ENCODE measurements at regions not wholly inside any gene's neighbourhood (a gene's known extent, or its start where the extent isn't known, plus 50 kb on each side); places are given as distances from the start of the nearest gene placed in this dataset.

GRCh38 chr6:47917811-47918210 lies 136.0 kb downstream of the OPN5 start:
- Mint-ChIP-seq H3K27me3 (ENCODE audit: low read depth) (no peaks in the 10 kb centered on the region), H3K9me3 (peaks cover 0 to 1% of the 10 kb centered on the region in 2 donors), H3K36me3 (ENCODE audit: insufficient read depth in 2 of 2) (no peaks in the 10 kb centered on the region), H3K27ac (no peak overlapping the region), H3K4me1 (ENCODE audit: low read depth) (no peaks in the 10 kb centered on the region), H3K4me3 (no peak overlapping the region)
- DNase-seq (no peak), ATAC-seq (replicated peaks in 1 of 2) (no peak)

GRCh38 chr6:47917202-47917601 lies 135.4 kb downstream of the OPN5 start:
- no peak for DNase-seq
- peaks cover 1 to 2% of the 10 kb centered on the region in 2 donors for H3K9me3 Mint-ChIP-seq
- H3K4me1 Mint-ChIP-seq (ENCODE audit: low read depth), result no peaks in the 10 kb centered on the region
- no peak overlapping the region for H3K27ac Mint-ChIP-seq
- H3K4me3 Mint-ChIP-seq, result no peak overlapping the region
- no peaks in the 10 kb centered on the region for H3K27me3 Mint-ChIP-seq (ENCODE audit: low read depth)
- no peak for ATAC-seq (replicated peaks in 1 of 2)
- no peaks in the 10 kb centered on the region for H3K36me3 Mint-ChIP-seq (ENCODE audit: insufficient read depth in 2 of 2)

GRCh38 chr6:47915017-47915416 lies 133.2 kb downstream of the OPN5 start:
- DNase-seq, result no peak
- no peak overlapping the region for H3K4me3 Mint-ChIP-seq
- no peaks in the 10 kb centered on the region for H3K27me3 Mint-ChIP-seq (ENCODE audit: low read depth)
- H3K9me3 Mint-ChIP-seq, result peaks cover 1 to 2% of the 10 kb centered on the region in 2 donors
- no peak overlapping the region for H3K27ac Mint-ChIP-seq
- H3K36me3 Mint-ChIP-seq (ENCODE audit: insufficient read depth in 2 of 2), result no peaks in the 10 kb centered on the region
- H3K4me1 Mint-ChIP-seq (ENCODE audit: low read depth), result no peaks in the 10 kb centered on the region
- ATAC-seq (replicated peaks in 1 of 2), result no peak

- Mint-ChIP-seq H3K27me3 (ENCODE audit: low read depth) (no peaks in the 10 kb centered on the region), H3K9me3 (peaks cover 0 to 2% of the 10 kb centered on the region in 2 donors), H3K36me3 (ENCODE audit: insufficient read depth in 2 of 2) (no peaks in the 10 kb centered on the region), H3K27ac (no peak overlapping the region), H3K4me1 (ENCODE audit: low read depth) (no peaks in the 10 kb centered on the region), H3K4me3 (no peak overlapping the region)
- DNase-seq (no peak), ATAC-seq (replicated peaks in 1 of 2) (no peak)
Observed at GRCh38 chr6:47908271-47908670, 126.4 kb downstream of the OPN5 start.

- no peak overlapping the region for H3K27ac Mint-ChIP-seq
- no peak for ATAC-seq (replicated peaks in 1 of 2)
Observed at GRCh38 chr6:47905717-47906116, 123.9 kb downstream of the OPN5 start.

GRCh38 chr6:47897247-47897646 lies 115.4 kb downstream of the OPN5 start:
- Mint-ChIP-seq H3K4me1 (ENCODE audit: low read depth) (no peaks in the 10 kb centered on the region), H3K36me3 (ENCODE audit: insufficient read depth in 2 of 2) (no peaks in the 10 kb centered on the region), H3K27ac (no peak overlapping the region), H3K27me3 (ENCODE audit: low read depth) (no peaks in the 10 kb centered on the region), H3K4me3 (no peak overlapping the region), H3K9me3 (peaks cover 0 to 1% of the 10 kb centered on the region in 2 donors)
- ATAC-seq (replicated peaks in 1 of 2) (no peak), DNase-seq (no peak)

More at GRCh38 chr6:47905717-47906116, 123.9 kb downstream of the OPN5 start:
- Mint-ChIP-seq H3K9me3 (no peaks in the 10 kb centered on the region), H3K4me3 (no peak overlapping the region), H3K36me3 (ENCODE audit: insufficient read depth in 2 of 2) (no peaks in the 10 kb centered on the region), H3K4me1 (ENCODE audit: low read depth) (no peaks in the 10 kb centered on the region), H3K27me3 (ENCODE audit: low read depth) (no peaks in the 10 kb centered on the region)
- no peak for DNase-seq

- Mint-ChIP-seq H3K9me3 (peaks cover 0 to 2% of the 10 kb centered on the region in 2 donors), H3K27ac (no peak overlapping the region), H3K27me3 (ENCODE audit: low read depth) (no peaks in the 10 kb centered on the region), H3K4me3 (no peak overlapping the region), H3K4me1 (ENCODE audit: low read depth) (no peaks in the 10 kb centered on the region), H3K36me3 (ENCODE audit: insufficient read depth in 2 of 2) (no peaks in the 10 kb centered on the region)
- ATAC-seq (replicated peaks in 1 of 2) (no peak), DNase-seq (no peak)
Observed at GRCh38 chr6:47890326-47890875, 108.6 kb downstream of the OPN5 start.

GRCh38 chr6:47879015-47879414 lies 97.2 kb downstream of the OPN5 start:
- Mint-ChIP-seq H3K27ac (no peak overlapping the region), H3K9me3 (no peaks in the 10 kb centered on the region), H3K4me3 (no peak overlapping the region), H3K36me3 (ENCODE audit: insufficient read depth in 2 of 2) (no peaks in the 10 kb centered on the region), H3K27me3 (ENCODE audit: low read depth) (no peaks in the 10 kb centered on the region), H3K4me1 (ENCODE audit: low read depth) (no peaks in the 10 kb centered on the region)
- DNase-seq, result no peak
- no peak for ATAC-seq (replicated peaks in 1 of 2)

All from activated T-cell treated with anti-CD3 and anti-CD28 coated beads, Interleukin-2, amount 50 U/mL, for 72 hours (primary cell).